ENCODE measurements at regions not wholly inside any gene's neighbourhood (a gene's known extent, or its start where the extent isn't known, plus 50 kb on each side); places are given as distances from the start of the nearest gene placed in this dataset.
"Not testable (repeated sequence)": the region's sequence is repeated elsewhere in the genome, so short reads cannot be mapped to it uniquely, and the experiment has no call there.

- Mint-ChIP-seq H3K9me3 (peaks cover 7% of the 10 kb centered on the region), H3K27ac (no peak overlapping the region), H3K4me3 (no peak overlapping the region), H3K36me3 (no peaks in the 10 kb centered on the region), H3K27me3 (ENCODE audit: low read depth) (peaks cover 2% of the 10 kb centered on the region), H3K4me1 (no peaks in the 10 kb centered on the region)
- DNase-seq (ENCODE audit: low spot score in 2 of 2, unreplicated experiment in 2 of 2), result peak in 1 of 2 experiments; percentile 8
- TF ChIP-seq, protein P1, sequence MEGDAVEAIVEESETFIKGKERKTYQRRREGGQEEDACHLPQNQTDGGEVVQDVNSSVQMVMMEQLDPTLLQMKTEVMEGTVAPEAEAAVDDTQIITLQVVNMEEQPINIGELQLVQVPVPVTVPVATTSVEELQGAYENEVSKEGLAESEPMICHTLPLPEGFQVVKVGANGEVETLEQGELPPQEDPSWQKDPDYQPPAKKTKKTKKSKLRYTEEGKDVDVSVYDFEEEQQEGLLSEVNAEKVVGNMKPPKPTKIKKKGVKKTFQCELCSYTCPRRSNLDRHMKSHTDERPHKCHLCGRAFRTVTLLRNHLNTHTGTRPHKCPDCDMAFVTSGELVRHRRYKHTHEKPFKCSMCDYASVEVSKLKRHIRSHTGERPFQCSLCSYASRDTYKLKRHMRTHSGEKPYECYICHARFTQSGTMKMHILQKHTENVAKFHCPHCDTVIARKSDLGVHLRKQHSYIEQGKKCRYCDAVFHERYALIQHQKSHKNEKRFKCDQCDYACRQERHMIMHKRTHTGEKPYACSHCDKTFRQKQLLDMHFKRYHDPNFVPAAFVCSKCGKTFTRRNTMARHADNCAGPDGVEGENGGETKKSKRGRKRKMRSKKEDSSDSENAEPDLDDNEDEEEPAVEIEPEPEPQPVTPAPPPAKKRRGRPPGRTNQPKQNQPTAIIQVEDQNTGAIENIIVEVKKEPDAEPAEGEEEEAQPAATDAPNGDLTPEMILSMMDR (IDR thresholded peaks at IDR 0.05; ENCODE audit: unreplicated experiment), result no peak
Observed at GRCh38 chr6:170038708-170039107, 252.2 kb downstream of the DLL1 start.

GRCh38 chr6:170038251-170038650 is 252.6 kb downstream of the DLL1 start:
- no peak overlapping the region for H3K4me3 Mint-ChIP-seq
- peaks cover 12% of the 10 kb centered on the region for H3K9me3 Mint-ChIP-seq
- no peaks in the 10 kb centered on the region for H3K4me1 Mint-ChIP-seq
- H3K27me3 Mint-ChIP-seq (ENCODE audit: low read depth), result peaks cover 2% of the 10 kb centered on the region
- TF ChIP-seq, protein P1 (IDR thresholded peaks at IDR 0.05; ENCODE audit: unreplicated experiment), result no peak
- no peak for DNase-seq (ENCODE audit: low spot score in 2 of 2, unreplicated experiment in 2 of 2)
- no peaks in the 10 kb centered on the region for H3K36me3 Mint-ChIP-seq
- no peak overlapping the region for H3K27ac Mint-ChIP-seq

GRCh38 chr6:170037541-170038250 is 253.2 kb downstream of the DLL1 start:
- Mint-ChIP-seq H3K9me3 (peaks cover 15% of the 10 kb centered on the region), H3K27me3 (ENCODE audit: low read depth) (no peaks in the 10 kb centered on the region), H3K4me3 (no peak overlapping the region), H3K4me1 (no peaks in the 10 kb centered on the region), H3K36me3 (no peaks in the 10 kb centered on the region), H3K27ac (no peak overlapping the region)
- no peak for DNase-seq (ENCODE audit: low spot score in 2 of 2, unreplicated experiment in 2 of 2)
- TF ChIP-seq, protein P1 (IDR thresholded peaks at IDR 0.05; ENCODE audit: unreplicated experiment), result no peak

- Mint-ChIP-seq H3K27me3 (ENCODE audit: low read depth) (no peaks in the 10 kb centered on the region), H3K36me3 (no peaks in the 10 kb centered on the region), H3K4me1 (no peaks in the 10 kb centered on the region), H3K27ac (no peak overlapping the region), H3K9me3 (peaks cover 15% of the 10 kb centered on the region), H3K4me3 (no peak overlapping the region)
- no peak for DNase-seq (ENCODE audit: low spot score in 2 of 2, unreplicated experiment in 2 of 2)
- TF ChIP-seq, protein P1 (IDR thresholded peaks at IDR 0.05; ENCODE audit: unreplicated experiment), result no peak
Observed at GRCh38 chr6:170036916-170037315, 254.0 kb downstream of the DLL1 start.

- H3K4me3 Mint-ChIP-seq; H3K4me1 Mint-ChIP-seq; H3K27me3 Mint-ChIP-seq (ENCODE audit: low read depth); DNase-seq (ENCODE audit: low spot score in 2 of 2, unreplicated experiment in 2 of 2); H3K36me3 Mint-ChIP-seq; H3K27ac Mint-ChIP-seq: not testable (repeated sequence)
- peaks cover 15% of the 10 kb centered on the region for H3K9me3 Mint-ChIP-seq
Observed at GRCh38 chr6:170036367-170036766, 254.5 kb downstream of the DLL1 start.

DNA sequence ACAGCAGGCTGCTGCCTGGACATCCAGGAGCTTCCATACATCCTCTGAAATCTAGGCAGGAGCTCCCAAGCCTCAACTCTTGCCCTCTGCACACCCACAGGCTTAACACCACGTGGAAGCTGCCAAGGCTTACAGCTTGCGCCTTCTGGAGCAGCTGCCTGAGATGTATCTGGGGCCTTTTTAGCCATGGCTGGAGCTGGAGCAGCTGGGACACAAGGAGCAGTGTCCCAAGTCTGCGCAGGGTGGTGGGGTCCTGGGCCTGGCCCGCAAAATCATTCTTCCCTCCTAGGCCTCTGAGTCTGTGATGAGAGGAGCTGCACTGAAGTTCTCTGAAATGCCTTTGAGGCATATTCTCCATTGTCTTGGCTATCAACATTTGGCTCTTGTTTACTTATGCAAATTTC is 255.0 kb downstream of the DLL1 start:
- Mint-ChIP-seq H3K9me3 (peaks cover 15% of the 10 kb centered on the region), H3K36me3 (no peaks in the 10 kb centered on the region), H3K27me3 (ENCODE audit: low read depth) (no peaks in the 10 kb centered on the region), H3K4me3 (no peak overlapping the region), H3K4me1 (peaks cover 3% of the 10 kb centered on the region), H3K27ac (no peak overlapping the region)
- TF ChIP-seq, protein P1 (IDR thresholded peaks at IDR 0.05; ENCODE audit: unreplicated experiment), result no peak
- DNase-seq (ENCODE audit: low spot score in 2 of 2, unreplicated experiment in 2 of 2), result no peak
